ENCODE measurements at regions not wholly inside any gene's neighbourhood (a gene's known extent, or its start where the extent isn't known, plus 50 kb on each side); places are given as distances from the start of the nearest gene placed in this dataset.

DNA sequence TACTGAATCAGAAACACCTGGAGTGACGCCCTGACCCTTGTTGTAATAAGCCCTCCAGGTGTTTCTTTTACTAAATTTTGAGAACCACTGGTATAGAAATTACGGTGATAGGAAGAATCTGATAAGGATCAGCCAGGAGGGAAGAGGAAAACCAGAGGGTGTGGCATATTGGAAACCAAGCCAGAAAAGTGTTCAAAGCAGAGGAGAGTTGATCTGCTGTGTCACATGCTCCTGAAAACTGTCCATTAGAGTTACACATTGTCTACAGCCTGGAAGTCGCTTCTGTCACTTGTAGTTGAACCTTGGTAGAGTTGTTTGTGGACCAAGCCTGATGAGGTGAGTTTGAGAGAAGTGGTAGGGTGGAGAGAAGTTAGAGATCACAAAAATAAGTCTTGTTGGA is 497.4 kb downstream of the ENC1 start:
- Histone ChIP-seq H3K9me3 (replicated peaks; ENCODE audit: control insufficient read depth, insufficient read depth, low read length) (no peaks in the 10 kb centered on the region), H3K27ac (ENCODE audit: insufficient read depth, low read depth, low read length) (no peak overlapping the region), H3K9me1 (replicated peaks; ENCODE audit: control insufficient read depth, extremely low read depth, insufficient read depth, low read length) (no peaks in the 10 kb centered on the region), H3K9ac (replicated peaks; ENCODE audit: extremely low read depth, insufficient read depth, low read length) (no peak overlapping the region), H3K27me3 (ENCODE audit: control insufficient read depth in 2 of 2, insufficient read depth in 2 of 2, low read length in 2 of 2) (no peaks in the 10 kb centered on the region), H3K4me1 (ENCODE audit: control insufficient read depth, extremely low read depth, insufficient read depth, low read length) (peaks cover 9% of the 10 kb centered on the region), H2AFZ (ENCODE audit: low read depth, low read length) (no peak overlapping the region), H3K4me3 (replicated peaks in 1 of 3; ENCODE audit: insufficient read depth in 1 of 3, low read depth in 1 of 3, low read length in 3 of 3) (no peak overlapping the region), H3K79me2 (ENCODE audit: control insufficient read depth, insufficient read depth, low read length) (no peaks in the 10 kb centered on the region), H4K20me1 (replicated peaks; ENCODE audit: control insufficient read depth, extremely low read depth, insufficient read depth, low read length) (no peaks in the 10 kb centered on the region), H3K36me3 (ENCODE audit: control insufficient read depth in 2 of 2, extremely low read depth in 1 of 2, insufficient read depth in 2 of 2, low read length in 2 of 2) (no peaks in the 10 kb centered on the region), H3K4me2 (ENCODE audit: insufficient read depth, low read length) (no peak overlapping the region)
- BruUV-seq (replicated peaks), result no TSS peak
- TF ChIP-seq GATA2 (IDR thresholded peaks at IDR 0.05; ENCODE audit: insufficient read depth, insufficient read length, low read depth, low read length) (peak; percentile 51), EZH2 (IDR thresholded peaks at IDR 0.05; ENCODE audit: borderline replicate concordance, low read depth, low read length, severe bottlenecking) (no peak)
- no peak for FAIRE-seq
- POLR2A ChIA-PET, result no interaction called here
- no peak for DNase-seq (ENCODE audit: low read depth, low spot score)
- CTCF ChIA-PET, result no interaction called here
- dilution Hi-C loops (cut with MboI; ENCODE audit: extremely low pct_ligation_motif_present, low sequenced_read_pairs), result no loop called here
- intact Hi-C loops (cut with micrococcal nuclease), result loop anchor here (5.0 kb wide), 1 partner anchor 59 kb away; no protein-coding TSS in a partner anchor

DNA sequence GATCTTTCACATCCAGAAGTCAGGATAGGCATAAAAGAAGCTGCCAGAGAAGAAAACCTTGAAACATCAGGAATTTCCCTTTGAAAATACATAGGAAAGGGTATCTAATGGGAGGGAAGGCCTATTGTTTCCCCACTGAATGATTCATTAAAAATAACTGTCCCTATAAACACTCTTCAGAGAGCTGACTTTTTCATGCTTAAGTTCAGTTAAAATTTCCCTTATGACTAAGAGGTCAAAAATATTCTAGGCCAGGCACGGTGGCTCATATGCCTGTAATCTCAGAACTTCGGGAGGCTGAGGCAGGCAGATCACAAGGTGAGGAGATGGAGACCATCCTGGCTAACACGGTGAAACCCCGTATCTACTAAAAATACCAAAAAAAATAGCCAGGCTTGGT is 499.5 kb downstream of the ENC1 start:
- peak overlapping the region; percentile 3 for H2AFZ ChIP-seq (ENCODE audit: low read depth, low read length)
- ChIA-PET POLR2A (interaction anchor here (0.7 to 1.1 kb wide), 2 partner anchors 9 to 500 kb away, joined by 3 to 4 read pairs; partner anchors contain the start of gene ENC1), CTCF (interaction anchor here (0.7 to 5.0 kb wide), 9 partner anchors 9 to 508 kb away, joined by 3 to 15 read pairs (median 3); partner anchors contain the start of gene ENC1)
- FAIRE-seq, result peak; percentile 97
- DNase-seq (ENCODE audit: low read depth, low spot score), result peak; percentile 89
- no peaks in the 10 kb centered on the region for H4K20me1 ChIP-seq (replicated peaks; ENCODE audit: control insufficient read depth, extremely low read depth, insufficient read depth, low read length)
- H3K4me2 ChIP-seq (ENCODE audit: insufficient read depth, low read length), result peak overlapping the region; percentile 59
- H3K27ac ChIP-seq (ENCODE audit: insufficient read depth, low read depth, low read length), result peak overlapping the region; percentile 52
- intact Hi-C loops (cut with micrococcal nuclease) (loop anchor here (1.0 to 5.0 kb wide), 2 partner anchors 25 to 61 kb away; no protein-coding TSS in a partner anchor), dilution Hi-C loops (cut with MboI; ENCODE audit: extremely low pct_ligation_motif_present, low sequenced_read_pairs) (no loop called here)
- H3K36me3 ChIP-seq (ENCODE audit: control insufficient read depth in 2 of 2, extremely low read depth in 1 of 2, insufficient read depth in 2 of 2, low read length in 2 of 2), result no peaks in the 10 kb centered on the region
- no peaks in the 10 kb centered on the region for H3K9me1 ChIP-seq (replicated peaks; ENCODE audit: control insufficient read depth, extremely low read depth, insufficient read depth, low read length)
- BruUV-seq (replicated peaks), result no TSS peak
- H3K4me1 ChIP-seq (ENCODE audit: control insufficient read depth, extremely low read depth, insufficient read depth, low read length), result peaks cover 9% of the 10 kb centered on the region
- no peaks in the 10 kb centered on the region for H3K27me3 ChIP-seq (ENCODE audit: control insufficient read depth in 2 of 2, insufficient read depth in 2 of 2, low read length in 2 of 2)
- H3K9ac ChIP-seq (replicated peaks; ENCODE audit: extremely low read depth, insufficient read depth, low read length), result no peak overlapping the region
- no peaks in the 10 kb centered on the region for H3K9me3 ChIP-seq (replicated peaks; ENCODE audit: control insufficient read depth, insufficient read depth, low read length)
- no peak overlapping the region for H3K4me3 ChIP-seq (replicated peaks in 1 of 3; ENCODE audit: insufficient read depth in 1 of 3, low read depth in 1 of 3, low read length in 3 of 3)
- no peaks in the 10 kb centered on the region for H3K79me2 ChIP-seq (ENCODE audit: control insufficient read depth, insufficient read depth, low read length)
- TF ChIP-seq, protein P1, sequence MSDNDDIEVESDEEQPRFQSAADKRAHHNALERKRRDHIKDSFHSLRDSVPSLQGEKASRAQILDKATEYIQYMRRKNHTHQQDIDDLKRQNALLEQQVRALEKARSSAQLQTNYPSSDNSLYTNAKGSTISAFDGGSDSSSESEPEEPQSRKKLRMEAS (IDR thresholded peaks at IDR 0.05; ENCODE audit: insufficient read depth, insufficient read length), result no peak
- TF ChIP-seq, protein P2, sequence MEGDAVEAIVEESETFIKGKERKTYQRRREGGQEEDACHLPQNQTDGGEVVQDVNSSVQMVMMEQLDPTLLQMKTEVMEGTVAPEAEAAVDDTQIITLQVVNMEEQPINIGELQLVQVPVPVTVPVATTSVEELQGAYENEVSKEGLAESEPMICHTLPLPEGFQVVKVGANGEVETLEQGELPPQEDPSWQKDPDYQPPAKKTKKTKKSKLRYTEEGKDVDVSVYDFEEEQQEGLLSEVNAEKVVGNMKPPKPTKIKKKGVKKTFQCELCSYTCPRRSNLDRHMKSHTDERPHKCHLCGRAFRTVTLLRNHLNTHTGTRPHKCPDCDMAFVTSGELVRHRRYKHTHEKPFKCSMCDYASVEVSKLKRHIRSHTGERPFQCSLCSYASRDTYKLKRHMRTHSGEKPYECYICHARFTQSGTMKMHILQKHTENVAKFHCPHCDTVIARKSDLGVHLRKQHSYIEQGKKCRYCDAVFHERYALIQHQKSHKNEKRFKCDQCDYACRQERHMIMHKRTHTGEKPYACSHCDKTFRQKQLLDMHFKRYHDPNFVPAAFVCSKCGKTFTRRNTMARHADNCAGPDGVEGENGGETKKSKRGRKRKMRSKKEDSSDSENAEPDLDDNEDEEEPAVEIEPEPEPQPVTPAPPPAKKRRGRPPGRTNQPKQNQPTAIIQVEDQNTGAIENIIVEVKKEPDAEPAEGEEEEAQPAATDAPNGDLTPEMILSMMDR (IDR thresholded peaks at IDR 0.05; ENCODE audit: extremely low read depth in 1 of 2, insufficient read depth in 1 of 2, low read depth in 1 of 2, low read length in 2 of 2), result no peak
- TF ChIP-seq MYC (IDR thresholded peaks at IDR 0.05; ENCODE audit: low read depth, low read length) (no peak), FOS (IDR thresholded peaks at IDR 0.05; ENCODE audit: borderline replicate concordance, insufficient read depth, low read length) (peak; percentile 78), JUN (IDR thresholded peaks at IDR 0.05; ENCODE audit: borderline replicate concordance, insufficient read depth, insufficient read length, low read depth) (peak; percentile 54), EZH2 (IDR thresholded peaks at IDR 0.05; ENCODE audit: borderline replicate concordance, low read depth, low read length, severe bottlenecking) (no peak), GATA2 (IDR thresholded peaks at IDR 0.05; ENCODE audit: insufficient read depth, insufficient read length, low read depth, low read length) (peak; percentile 22)

All from endothelial cell of umbilical vein (primary cell).